ENCODE measurements at regions not wholly inside any gene's neighbourhood (a gene's known extent, or its start where the extent isn't known, plus 50 kb on each side); places are given as distances from the start of the nearest gene placed in this dataset.

- H3K27me3 ChIP-seq: no peaks in the 10 kb centered on the region
- intact Hi-C loops (cut with DNase I): no loop called here
- H3K36me3 ChIP-seq: no peaks in the 10 kb centered on the region
- no peak for DNase-seq
- TF ChIP-seq POLR2A (IDR thresholded peaks at IDR 0.05): no peak
- no peak for TF ChIP-seq EP300 (IDR thresholded peaks at IDR 0.05)
- no peak overlapping the region for H3K27ac ChIP-seq
- H3K4me1 ChIP-seq (ENCODE audit: insufficient read depth): peaks cover 2% of the 10 kb centered on the region
- H3K9me3 ChIP-seq: no peaks in the 10 kb centered on the region
- H3K4me3 ChIP-seq: no peak overlapping the region
- WGBS, 3 donors: 91 to 97% (median 97%) methylated on average over 2 of the region's 2 CpGs
Measured at GRCh38 chr9:88810826-88811225, 180.4 kb upstream of the S1PR3 start.

DNA sequence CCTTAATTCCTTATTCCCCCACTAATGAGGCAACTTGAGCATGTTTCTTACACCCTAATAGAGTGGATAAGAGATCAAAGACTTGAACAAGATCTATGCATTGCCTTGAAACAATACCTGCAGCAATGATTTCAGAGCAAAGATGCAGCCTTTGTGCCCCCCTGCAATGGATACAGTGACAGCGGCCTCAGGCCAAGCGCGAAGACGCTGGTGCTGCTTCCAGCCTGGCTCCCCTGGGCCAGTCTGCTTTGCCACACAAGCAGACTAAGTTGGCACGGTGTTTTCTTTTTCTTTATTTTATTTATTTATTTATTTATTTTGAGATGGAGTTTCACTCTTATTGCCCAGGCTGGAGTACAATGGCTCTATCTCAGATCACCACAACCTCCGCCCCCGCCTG is 179.8 kb upstream of the S1PR3 start:
- Histone ChIP-seq H3K4me3 (no peak overlapping the region), H3K4me1 (ENCODE audit: insufficient read depth) (peaks cover 2% of the 10 kb centered on the region), H3K27ac (no peak overlapping the region), H3K9me3 (no peaks in the 10 kb centered on the region), H3K27me3 (no peaks in the 10 kb centered on the region), H3K36me3 (no peaks in the 10 kb centered on the region)
- TF ChIP-seq EP300 (IDR thresholded peaks at IDR 0.05) (no peak), POLR2A (IDR thresholded peaks at IDR 0.05) (no peak)
- TF ChIP-seq, protein P1, sequence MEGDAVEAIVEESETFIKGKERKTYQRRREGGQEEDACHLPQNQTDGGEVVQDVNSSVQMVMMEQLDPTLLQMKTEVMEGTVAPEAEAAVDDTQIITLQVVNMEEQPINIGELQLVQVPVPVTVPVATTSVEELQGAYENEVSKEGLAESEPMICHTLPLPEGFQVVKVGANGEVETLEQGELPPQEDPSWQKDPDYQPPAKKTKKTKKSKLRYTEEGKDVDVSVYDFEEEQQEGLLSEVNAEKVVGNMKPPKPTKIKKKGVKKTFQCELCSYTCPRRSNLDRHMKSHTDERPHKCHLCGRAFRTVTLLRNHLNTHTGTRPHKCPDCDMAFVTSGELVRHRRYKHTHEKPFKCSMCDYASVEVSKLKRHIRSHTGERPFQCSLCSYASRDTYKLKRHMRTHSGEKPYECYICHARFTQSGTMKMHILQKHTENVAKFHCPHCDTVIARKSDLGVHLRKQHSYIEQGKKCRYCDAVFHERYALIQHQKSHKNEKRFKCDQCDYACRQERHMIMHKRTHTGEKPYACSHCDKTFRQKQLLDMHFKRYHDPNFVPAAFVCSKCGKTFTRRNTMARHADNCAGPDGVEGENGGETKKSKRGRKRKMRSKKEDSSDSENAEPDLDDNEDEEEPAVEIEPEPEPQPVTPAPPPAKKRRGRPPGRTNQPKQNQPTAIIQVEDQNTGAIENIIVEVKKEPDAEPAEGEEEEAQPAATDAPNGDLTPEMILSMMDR (IDR thresholded peaks at IDR 0.05): no peak
- intact Hi-C loops (cut with DNase I): no loop called here
- DNase-seq: no peak
- WGBS, 3 donors: 96 to 99% (median 97%) methylated on average over 7 of the region's 7 CpGs

- intact Hi-C loops (cut with DNase I): no loop called here
Measured at GRCh38 chr9:88812938-88813637, 178.2 kb upstream of the S1PR3 start.

DNA sequence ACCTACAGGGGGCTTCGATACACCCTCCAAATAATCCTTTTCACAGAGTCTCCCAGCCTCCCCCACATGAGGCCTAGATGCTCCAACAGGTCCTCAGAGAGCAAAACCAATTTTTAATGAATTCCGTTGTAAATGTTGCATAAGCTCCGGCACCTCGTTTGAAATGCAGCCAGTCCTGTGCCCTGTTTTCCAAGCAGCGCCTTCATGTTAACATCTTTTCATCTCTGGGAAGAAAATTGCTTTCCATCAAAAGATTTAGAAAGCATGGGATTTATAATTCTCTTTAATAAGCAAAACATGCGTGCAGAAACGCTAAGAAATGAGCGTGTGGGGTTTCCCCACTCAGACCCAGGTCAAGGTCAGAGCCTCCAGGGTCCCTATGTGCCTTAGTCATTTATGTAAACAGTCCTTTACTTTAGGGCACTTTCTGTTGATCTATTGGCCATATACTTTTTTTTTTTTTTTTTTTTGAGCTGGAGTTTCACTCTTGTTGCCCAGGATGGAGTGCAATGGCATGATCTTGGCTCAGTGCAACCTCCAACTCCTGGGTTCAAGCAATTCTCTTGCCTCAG is 177.5 kb upstream of the S1PR3 start:
- DNase-seq: no peak
- Histone ChIP-seq H3K36me3 (no peaks in the 10 kb centered on the region), H3K9me3 (no peaks in the 10 kb centered on the region), H3K4me1 (ENCODE audit: insufficient read depth) (peaks cover 2% of the 10 kb centered on the region), H3K27ac (no peak overlapping the region), H3K27me3 (no peaks in the 10 kb centered on the region), H3K4me3 (no peak overlapping the region)
- TF ChIP-seq POLR2A (IDR thresholded peaks at IDR 0.05): no peak
- TF ChIP-seq, protein P1 (IDR thresholded peaks at IDR 0.05): no peak
- no peak for TF ChIP-seq EP300 (IDR thresholded peaks at IDR 0.05)
- 82 to 86% (median 85%) methylated on average over 8 of the region's 8 CpGs for WGBS, 3 donors
- intact Hi-C loops (cut with DNase I): no loop called here

More at GRCh38 chr9:88812938-88813637, 178.2 kb upstream of the S1PR3 start:
- TF ChIP-seq, protein P1 (IDR thresholded peaks at IDR 0.05): no peak
- no peak for TF ChIP-seq POLR2A (IDR thresholded peaks at IDR 0.05)
- no peaks in the 10 kb centered on the region for H3K36me3 ChIP-seq
- no peak overlapping the region for H3K4me3 ChIP-seq
- H3K4me1 ChIP-seq (ENCODE audit: insufficient read depth): peaks cover 2% of the 10 kb centered on the region
- H3K27me3 ChIP-seq: no peaks in the 10 kb centered on the region
- H3K9me3 ChIP-seq: no peaks in the 10 kb centered on the region
- no peak for DNase-seq
- H3K27ac ChIP-seq: no peak overlapping the region
- WGBS, 3 donors: 93 to 95% (median 93%) methylated on average over 10 of the region's 10 CpGs

- Histone ChIP-seq H3K27me3 (no peaks in the 10 kb centered on the region), H3K36me3 (no peaks in the 10 kb centered on the region), H3K4me1 (ENCODE audit: insufficient read depth) (no peaks in the 10 kb centered on the region), H3K4me3 (no peak overlapping the region), H3K27ac (no peak overlapping the region), H3K9me3 (no peaks in the 10 kb centered on the region)
- 49 to 61% (median 61%) methylated on average over 4 of the region's 4 CpGs for WGBS, 3 donors
- TF ChIP-seq, protein P1 (IDR thresholded peaks at IDR 0.05): no peak
- TF ChIP-seq POLR2A (IDR thresholded peaks at IDR 0.05) (no peak), EP300 (IDR thresholded peaks at IDR 0.05) (no peak)
- intact Hi-C loops (cut with DNase I): no loop called here
- no peak for DNase-seq
Measured at GRCh38 chr9:88814577-88814976, 176.7 kb upstream of the S1PR3 start.

Data from ovary (tissue), 7 donors.